GM12875 (cell line): ENCODE measurements at regions not wholly inside any gene's neighbourhood (a gene's known extent, or its start where the extent isn't known, plus 50 kb on each side); places are given as distances from the start of the nearest gene placed in this dataset.
"Not testable (repeated sequence)": the region's sequence is repeated elsewhere in the genome, so short reads cannot be mapped to it uniquely, and the experiment has no call there.

Experiments
- H3K4me3 ChIP-seq: one replicate; pipeline ENCODE4 v1.5.1; 2011; ENCODE audit warnings: low read depth, low read length, control low read depth
- TF ChIP-seq, protein P1 (sequence below): IDR thresholded peaks from 2 replicates; pipeline ENCODE4 v1.5.1; 2011; ENCODE audit warnings: low read depth, mild to moderate bottlenecking, control low read depth, inconsistent platforms, low read length, moderate library complexity, borderline replicate concordance; ENCODE audit not compliant: insufficient read depth

DNA sequence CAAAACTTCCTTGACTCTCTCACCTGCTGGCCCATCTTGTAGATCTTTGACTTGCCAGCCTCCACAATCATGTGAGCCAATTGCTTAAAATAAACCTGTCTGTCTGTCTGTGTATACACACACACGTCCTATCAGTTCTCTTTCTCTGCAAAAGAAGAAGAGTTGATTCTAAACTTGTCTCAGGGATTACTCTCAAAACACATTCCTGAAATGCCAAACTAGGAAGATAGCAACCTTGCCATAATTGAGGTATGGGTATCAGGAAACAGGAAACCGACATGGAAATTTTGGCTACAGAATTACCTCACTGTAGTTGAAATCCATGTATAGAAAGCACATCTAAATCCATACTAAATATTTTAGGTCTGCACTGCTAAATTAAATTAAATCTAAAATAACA is 483.4 kb downstream of the PLK2 start:
- TF ChIP-seq, protein P1, sequence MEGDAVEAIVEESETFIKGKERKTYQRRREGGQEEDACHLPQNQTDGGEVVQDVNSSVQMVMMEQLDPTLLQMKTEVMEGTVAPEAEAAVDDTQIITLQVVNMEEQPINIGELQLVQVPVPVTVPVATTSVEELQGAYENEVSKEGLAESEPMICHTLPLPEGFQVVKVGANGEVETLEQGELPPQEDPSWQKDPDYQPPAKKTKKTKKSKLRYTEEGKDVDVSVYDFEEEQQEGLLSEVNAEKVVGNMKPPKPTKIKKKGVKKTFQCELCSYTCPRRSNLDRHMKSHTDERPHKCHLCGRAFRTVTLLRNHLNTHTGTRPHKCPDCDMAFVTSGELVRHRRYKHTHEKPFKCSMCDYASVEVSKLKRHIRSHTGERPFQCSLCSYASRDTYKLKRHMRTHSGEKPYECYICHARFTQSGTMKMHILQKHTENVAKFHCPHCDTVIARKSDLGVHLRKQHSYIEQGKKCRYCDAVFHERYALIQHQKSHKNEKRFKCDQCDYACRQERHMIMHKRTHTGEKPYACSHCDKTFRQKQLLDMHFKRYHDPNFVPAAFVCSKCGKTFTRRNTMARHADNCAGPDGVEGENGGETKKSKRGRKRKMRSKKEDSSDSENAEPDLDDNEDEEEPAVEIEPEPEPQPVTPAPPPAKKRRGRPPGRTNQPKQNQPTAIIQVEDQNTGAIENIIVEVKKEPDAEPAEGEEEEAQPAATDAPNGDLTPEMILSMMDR, result no peak
- H3K4me3 ChIP-seq, result no peak overlapping the region

DNA sequence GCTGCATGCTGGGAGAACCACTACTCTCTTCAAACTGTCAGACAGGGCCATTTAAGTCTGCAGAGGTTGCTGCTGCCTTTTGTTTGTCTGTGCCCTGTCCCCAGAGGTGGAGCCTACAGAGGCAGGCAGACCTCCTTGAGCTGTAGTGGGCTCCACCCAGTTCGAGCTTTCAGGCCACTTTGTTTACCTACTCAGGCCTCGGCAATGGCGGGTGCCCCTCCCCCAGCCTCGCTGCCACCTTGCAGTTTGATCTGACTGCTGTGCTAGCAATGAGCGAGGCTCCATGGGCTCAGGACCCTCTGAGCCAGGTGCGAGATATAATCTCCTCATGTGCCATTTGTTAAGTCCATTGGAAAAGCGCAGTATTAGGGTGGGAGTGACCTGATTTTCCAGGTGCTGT is 487.8 kb downstream of the PLK2 start:
- not testable (repeated sequence) for H3K4me3 ChIP-seq

DNA sequence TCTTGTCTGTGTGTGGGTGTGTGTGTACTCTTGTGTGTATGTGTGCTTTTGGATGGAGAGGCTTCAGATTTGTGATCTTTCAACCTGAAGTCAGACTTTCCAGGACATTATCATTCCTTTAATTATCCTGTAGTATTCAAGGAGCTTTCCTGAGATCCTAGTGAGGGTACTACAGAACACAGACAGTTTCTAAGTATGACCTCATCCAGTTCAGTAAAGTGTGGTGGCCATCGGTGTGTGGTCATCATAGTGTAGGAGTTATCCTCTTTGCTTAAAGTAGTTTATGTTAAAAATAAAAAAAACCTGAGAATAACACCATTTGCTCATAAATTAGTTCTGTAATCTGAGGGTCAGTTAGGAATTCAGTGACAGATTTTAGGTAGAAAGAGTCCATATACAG is 478.0 kb upstream of the ACTBL2 start:
- TF ChIP-seq, protein P1, result no peak
- H3K4me3 ChIP-seq, result no peak overlapping the region

DNA sequence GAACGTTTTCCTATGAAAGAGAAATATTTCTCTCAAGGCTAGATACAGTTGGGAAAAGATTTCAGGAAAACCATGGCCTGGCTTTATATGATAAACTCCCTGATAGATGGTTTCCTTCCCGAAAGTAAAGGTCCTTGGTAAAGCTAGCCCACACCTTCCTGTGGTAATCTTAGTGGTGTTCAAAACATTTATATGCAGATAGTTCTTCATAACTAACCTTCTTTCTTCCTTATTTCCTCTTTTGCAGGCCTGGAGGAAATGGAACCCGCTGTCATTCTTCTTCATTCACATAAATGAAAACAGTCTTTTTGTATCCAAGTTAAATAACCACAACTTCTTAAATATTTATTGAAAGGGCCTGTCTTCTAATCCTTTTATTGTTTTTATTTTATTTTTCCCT is 474.0 kb upstream of the ACTBL2 start:
- TF ChIP-seq, protein P1, result no peak
- H3K4me3 ChIP-seq, result no peak overlapping the region

DNA sequence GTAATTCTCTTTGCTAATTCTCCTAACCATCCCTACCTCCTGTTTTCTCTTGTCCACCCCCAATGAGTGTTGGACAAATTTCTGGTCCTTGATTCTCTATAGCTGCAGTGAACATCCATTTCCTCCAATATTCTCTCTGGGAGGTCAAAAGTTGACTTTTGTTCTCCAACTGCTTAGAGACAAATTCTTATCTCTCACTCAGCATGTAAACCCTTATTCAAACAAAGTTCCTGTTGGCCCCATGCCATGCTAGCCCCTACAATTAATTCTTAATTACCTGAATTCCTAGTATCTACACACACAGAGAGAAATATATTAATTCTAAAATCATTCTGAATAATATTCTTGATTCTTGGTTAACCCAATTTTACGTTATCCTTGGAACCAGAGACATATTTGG is 472.9 kb upstream of the ACTBL2 start:
- no peak overlapping the region for H3K4me3 ChIP-seq
- TF ChIP-seq, protein P1, result no peak

DNA sequence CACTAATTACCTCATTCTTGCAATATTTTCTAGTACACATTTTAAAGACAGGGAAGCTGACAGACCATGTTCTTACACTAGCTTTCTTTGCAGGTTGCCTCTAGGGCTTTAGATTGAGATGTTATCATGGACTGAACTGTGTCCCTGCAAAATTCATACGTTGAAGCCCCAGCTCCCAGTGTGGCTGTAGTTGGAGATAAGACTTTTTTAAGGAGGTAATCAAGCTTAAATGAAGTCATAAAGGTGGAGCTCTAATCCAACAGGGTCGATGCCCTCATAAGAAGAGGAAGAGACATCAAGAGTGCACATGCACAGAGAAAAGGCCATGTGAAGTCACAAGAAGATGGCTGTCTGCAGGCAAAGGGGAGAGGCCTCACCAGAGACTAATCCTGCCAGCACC is 471.2 kb upstream of the ACTBL2 start:
- TF ChIP-seq, protein P1, result no peak
- H3K4me3 ChIP-seq, result no peak overlapping the region

DNA sequence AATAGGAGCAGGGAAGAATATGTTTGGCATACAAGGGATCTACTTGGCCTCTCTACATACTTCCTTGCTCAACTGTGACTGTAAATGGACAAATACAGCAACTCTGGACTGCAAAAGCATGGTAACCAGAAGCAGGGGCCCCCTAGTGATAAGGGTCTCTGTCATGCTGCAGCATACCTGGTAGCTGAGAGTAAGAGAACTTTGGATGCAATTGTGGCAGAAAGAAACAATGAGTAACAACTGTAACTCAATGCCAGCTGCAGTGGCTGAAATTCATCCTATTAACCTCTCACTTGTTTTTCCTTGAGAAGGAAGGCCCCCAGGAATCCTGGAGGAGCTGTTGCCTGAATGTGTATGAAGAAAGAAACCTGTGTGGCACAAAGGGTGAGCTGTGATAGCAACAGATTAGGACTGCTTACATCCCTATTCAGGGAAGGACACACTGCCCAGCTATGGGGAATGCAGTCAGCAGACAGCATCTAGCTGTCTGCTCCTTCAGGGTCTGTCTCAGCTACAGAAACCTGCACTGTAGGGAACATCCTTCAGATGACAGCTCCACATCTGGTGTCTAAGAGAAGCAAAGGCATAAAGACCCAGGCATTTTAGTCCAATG is 468.1 kb upstream of the ACTBL2 start:
- TF ChIP-seq, protein P1, result no peak
- no peak overlapping the region for H3K4me3 ChIP-seq

DNA sequence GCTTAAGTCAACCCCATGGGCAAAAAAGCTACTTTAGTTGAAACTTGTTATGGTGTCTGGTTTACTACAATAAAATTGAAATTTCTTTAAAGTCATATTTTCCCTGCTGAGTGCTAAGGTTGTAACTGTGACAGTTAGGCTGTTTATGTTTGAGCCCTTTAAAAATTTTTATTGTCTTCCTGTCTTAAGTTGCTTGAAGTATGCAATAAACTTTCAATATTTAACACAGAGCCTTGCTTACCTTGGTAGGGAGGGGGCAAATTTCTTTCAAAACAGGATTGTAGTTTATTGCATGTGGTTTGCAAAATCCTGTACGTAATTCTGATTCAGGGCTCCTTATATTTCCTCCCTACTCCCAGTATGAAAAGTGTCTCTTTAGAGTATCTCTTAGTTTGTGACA is 465.5 kb upstream of the ACTBL2 start:
- no peak overlapping the region for H3K4me3 ChIP-seq
- TF ChIP-seq, protein P1, result no peak
